Activated CD4-positive, alpha-beta T cell treated with anti-CD3 and anti-CD28 coated beads for 36 hours (primary cell): ENCODE measurements at regions not wholly inside any gene's neighbourhood (a gene's known extent, or its start where the extent isn't known, plus 50 kb on each side); places are given as distances from the start of the nearest gene placed in this dataset.

ENCODE experiments used
- ATAC-seq: fragments of 200-7000 bp; cut with Tn5 transposase; one replicate; pipeline ENCODE4 v1.10.0; 2021; ENCODE audit warnings: mild to moderate bottlenecking, moderate library complexity
- CTCF ChIA-PET: fragments of 350-600 bp; sonication (Branson Sonifier 250); formaldehyde crosslinking; loops from one replicate; lab custom pipeline; 2021; ENCODE audit warnings: antibody characterized with exemption; lab: Charles Lee
- POLR2A ChIA-PET: fragments of 350-600 bp; sonication (Branson Sonifier 250); formaldehyde crosslinking; loops from one replicate; lab custom pipeline; 2021; ENCODE audit warnings: antibody characterized with exemption, inconsistent platforms; lab: Charles Lee
- DNase-seq: peaks from one replicate; pipeline ENCODE4 v3.0.0-alpha.2; 2020
- H3K27ac Mint-ChIP-seq: one replicate; pipeline ENCODE4 v1.8.0; 2021; ENCODE audit warnings: mixed read lengths
- H3K27me3 Mint-ChIP-seq: one replicate; pipeline ENCODE4 v1.8.0; 2021; ENCODE audit warnings: mixed read lengths
- H3K36me3 Mint-ChIP-seq: one replicate; pipeline ENCODE4 v1.8.0; 2021; ENCODE audit warnings: low read depth, mixed read lengths
- H3K4me1 Mint-ChIP-seq: one replicate; pipeline ENCODE4 v1.8.0; 2021; ENCODE audit warnings: mixed read lengths
- H3K4me3 Mint-ChIP-seq: one replicate; pipeline ENCODE4 v1.8.0; 2021; ENCODE audit warnings: mild to moderate bottlenecking, moderate library complexity, mixed read lengths
- H3K9me3 Mint-ChIP-seq: one replicate; pipeline ENCODE4 v1.8.0; 2021; ENCODE audit warnings: low read depth, mixed read lengths
- intact Hi-C, 2 experiments: fragments of 100-400 bp; cut with DNase I in 1 of 2; cut with micrococcal nuclease in 1 of 2; formaldehyde crosslinking; loops; one replicate each; pipeline versions ENCODE4 v1.14.2 to v1.15.1; 2022 to 2024; cut with DNase I, micrococcal nuclease

DNA sequence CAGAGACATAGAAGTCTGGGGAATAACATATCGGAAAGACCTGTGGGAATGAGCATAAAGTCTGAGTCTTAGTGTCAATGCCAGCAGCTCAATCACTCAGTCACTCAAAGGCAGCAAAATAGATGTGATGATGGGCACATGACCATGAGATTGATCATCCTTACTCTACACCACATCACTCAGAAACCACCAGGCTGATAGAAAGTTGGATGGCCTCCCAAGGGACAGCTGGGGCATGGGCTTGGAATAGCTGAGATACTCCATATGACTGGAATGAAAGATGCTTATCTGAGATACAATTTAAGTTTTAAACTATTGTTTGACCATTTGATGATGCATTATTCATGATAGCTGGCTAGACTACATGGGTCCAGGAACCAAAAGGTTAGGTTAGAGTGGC is 80.9 kb upstream of the F13A1 start:
- Mint-ChIP-seq H3K4me1 (no peaks in the 10 kb centered on the region), H3K36me3 (no peaks in the 10 kb centered on the region), H3K27me3 (peaks cover 9% of the 10 kb centered on the region), H3K27ac (no peak overlapping the region), H3K9me3 (no peaks in the 10 kb centered on the region), H3K4me3 (no peak overlapping the region)
- ATAC-seq (no peak), DNase-seq (no peak)
- CTCF ChIA-PET: no interaction called here
- intact Hi-C loops: no loop called here
- POLR2A ChIA-PET: no interaction called here

GRCh38 chr6:6402006-6402405 is 81.5 kb upstream of the F13A1 start:
- POLR2A ChIA-PET: no interaction called here
- Mint-ChIP-seq H3K36me3 (no peaks in the 10 kb centered on the region), H3K9me3 (no peaks in the 10 kb centered on the region), H3K27ac (no peak overlapping the region), H3K4me3 (no peak overlapping the region), H3K4me1 (no peaks in the 10 kb centered on the region), H3K27me3 (peaks cover 6% of the 10 kb centered on the region)
- ATAC-seq (no peak), DNase-seq (no peak)
- intact Hi-C loops: no loop called here
- CTCF ChIA-PET: no interaction called here

DNA sequence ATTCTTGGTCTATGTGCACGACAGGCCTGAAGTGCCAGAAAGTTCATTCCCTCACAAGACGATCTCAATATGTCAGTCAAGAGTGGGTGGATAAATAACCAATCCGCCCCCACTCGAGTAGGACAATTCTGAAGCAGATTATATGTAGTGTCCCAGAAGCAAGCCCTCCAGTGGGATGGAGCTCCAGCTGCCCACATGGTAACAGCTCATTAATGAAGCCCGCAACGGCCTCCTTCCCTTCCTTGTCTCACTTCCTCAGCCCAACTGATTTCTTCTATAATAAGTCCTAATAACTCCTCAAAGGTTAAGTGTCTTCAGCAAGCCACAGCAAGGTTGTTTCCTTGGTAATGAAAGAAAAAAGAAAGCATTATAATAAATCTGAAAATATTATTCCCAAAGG is 82.1 kb upstream of the F13A1 start:
- Mint-ChIP-seq H3K4me1 (no peaks in the 10 kb centered on the region), H3K36me3 (no peaks in the 10 kb centered on the region), H3K9me3 (no peaks in the 10 kb centered on the region), H3K27ac (no peak overlapping the region), H3K27me3 (peaks cover 6% of the 10 kb centered on the region), H3K4me3 (no peak overlapping the region)
- intact Hi-C loops: no loop called here
- DNase-seq (no peak), ATAC-seq (no peak)
- POLR2A ChIA-PET: no interaction called here
- CTCF ChIA-PET: no interaction called here

- H3K27ac Mint-ChIP-seq: no peak overlapping the region
- no peaks in the 10 kb centered on the region for H3K9me3 Mint-ChIP-seq
- DNase-seq (no peak), ATAC-seq (no peak)
- H3K4me3 Mint-ChIP-seq: no peak overlapping the region
- no peaks in the 10 kb centered on the region for H3K36me3 Mint-ChIP-seq
- POLR2A ChIA-PET: no interaction called here
- CTCF ChIA-PET: no interaction called here
- intact Hi-C loops: no loop called here
- H3K4me1 Mint-ChIP-seq: no peaks in the 10 kb centered on the region
- H3K27me3 Mint-ChIP-seq: peaks cover 8% of the 10 kb centered on the region
Measured at GRCh38 chr6:6405031-6405430, 84.6 kb upstream of the F13A1 start.

- POLR2A ChIA-PET: no interaction called here
- no peak for DNase-seq
- H3K4me1 Mint-ChIP-seq: no peaks in the 10 kb centered on the region
- CTCF ChIA-PET: no interaction called here
- no peak overlapping the region for H3K27ac Mint-ChIP-seq
- H3K36me3 Mint-ChIP-seq: no peaks in the 10 kb centered on the region
- H3K9me3 Mint-ChIP-seq: no peaks in the 10 kb centered on the region
- no peak for ATAC-seq
- peaks cover 7% of the 10 kb centered on the region for H3K27me3 Mint-ChIP-seq
- intact Hi-C loops: no loop called here
- no peak overlapping the region for H3K4me3 Mint-ChIP-seq
Measured at GRCh38 chr6:6405997-6406714, 85.7 kb upstream of the F13A1 start.

GRCh38 chr6:6406715-6407070 is 86.2 kb upstream of the F13A1 start:
- intact Hi-C loops: no loop called here
- peaks cover 6% of the 10 kb centered on the region for H3K27me3 Mint-ChIP-seq
- no peaks in the 10 kb centered on the region for H3K4me1 Mint-ChIP-seq
- POLR2A ChIA-PET: no interaction called here
- DNase-seq: no peak
- H3K9me3 Mint-ChIP-seq: no peaks in the 10 kb centered on the region
- H3K27ac Mint-ChIP-seq: no peak overlapping the region
- no peaks in the 10 kb centered on the region for H3K36me3 Mint-ChIP-seq
- no peak for ATAC-seq
- CTCF ChIA-PET: no interaction called here
- no peak overlapping the region for H3K4me3 Mint-ChIP-seq

DNA sequence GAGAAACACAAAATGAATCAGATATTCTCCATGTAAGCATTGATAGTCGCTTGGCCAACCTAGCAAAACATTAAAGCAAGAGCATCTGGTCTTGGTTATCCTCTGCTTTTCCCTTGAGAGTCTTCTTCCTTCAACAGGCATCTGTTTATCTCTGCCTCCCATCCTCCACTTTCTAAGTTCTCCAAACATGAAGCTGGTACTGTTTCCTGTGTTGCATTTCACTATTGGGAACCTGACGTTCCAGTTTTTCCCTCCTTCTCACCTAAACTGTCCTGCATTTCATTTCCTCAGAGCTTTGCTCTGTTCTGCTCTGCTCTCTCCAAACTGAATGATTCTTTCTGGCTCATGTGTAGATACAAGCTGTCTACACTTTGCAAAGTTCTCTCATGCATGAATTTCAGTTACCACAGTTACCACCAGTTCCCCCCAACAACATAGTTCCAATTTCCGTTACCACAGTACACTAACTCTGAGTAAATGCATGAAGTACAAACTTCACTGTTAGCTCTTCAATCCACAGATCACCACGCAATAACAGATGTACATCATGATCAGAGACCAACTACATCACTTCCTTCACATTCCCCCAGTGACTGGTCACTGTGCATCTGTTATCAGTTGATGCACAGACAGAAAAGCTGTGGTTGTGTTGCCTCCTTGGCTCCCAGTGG is 86.7 kb upstream of the F13A1 start:
- H3K27me3 Mint-ChIP-seq: peaks cover 6% of the 10 kb centered on the region
- H3K9me3 Mint-ChIP-seq: no peaks in the 10 kb centered on the region
- H3K27ac Mint-ChIP-seq: no peak overlapping the region
- H3K36me3 Mint-ChIP-seq: no peaks in the 10 kb centered on the region
- H3K4me3 Mint-ChIP-seq: no peak overlapping the region
- POLR2A ChIA-PET: no interaction called here
- DNase-seq (no peak), ATAC-seq (no peak)
- no peaks in the 10 kb centered on the region for H3K4me1 Mint-ChIP-seq
- intact Hi-C loops: no loop called here
- CTCF ChIA-PET: no interaction called here

DNA sequence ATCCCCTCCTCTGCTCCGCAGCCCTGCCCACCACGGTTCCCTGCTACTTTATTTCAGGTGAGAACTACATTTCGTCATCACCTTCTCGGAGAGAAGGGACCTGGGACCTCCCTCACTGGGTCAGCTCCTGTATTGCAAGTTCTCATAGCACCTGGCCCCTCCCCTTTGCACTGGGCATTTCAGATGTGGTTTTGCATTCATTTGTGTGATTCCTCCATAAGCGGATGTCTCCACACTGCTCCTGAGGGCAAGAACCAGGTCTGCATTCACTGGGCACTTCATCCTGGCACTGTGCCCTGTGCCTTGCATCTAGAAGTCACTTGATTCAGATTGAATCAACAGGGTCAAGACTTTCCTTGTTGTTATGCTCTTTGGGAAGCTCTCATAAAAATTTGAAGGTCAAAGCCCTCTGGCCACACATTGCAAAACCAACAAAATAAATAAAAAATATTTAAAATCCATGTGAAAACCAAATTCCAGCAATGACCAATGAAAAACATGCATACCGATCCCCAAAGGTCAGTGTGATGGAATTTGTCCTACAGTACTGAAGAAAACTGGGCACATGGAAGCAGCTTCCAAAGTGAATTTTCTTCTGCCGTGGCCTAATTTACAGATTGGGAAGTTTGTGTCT is 89.1 kb upstream of the F13A1 start:
- Mint-ChIP-seq H3K4me3 (no peak overlapping the region), H3K27ac (no peak overlapping the region), H3K9me3 (no peaks in the 10 kb centered on the region), H3K36me3 (no peaks in the 10 kb centered on the region), H3K4me1 (no peaks in the 10 kb centered on the region), H3K27me3 (peaks cover 6% of the 10 kb centered on the region)
- POLR2A ChIA-PET: no interaction called here
- no peak for DNase-seq
- no peak for ATAC-seq
- CTCF ChIA-PET: interaction anchor here (1.0 kb wide), 1 partner anchor 60 kb away, joined by 3 read pairs; no protein-coding TSS in a partner anchor
- intact Hi-C loops: no loop called here

GRCh38 chr6:6411115-6411514 is 90.7 kb upstream of the F13A1 start:
- ChIA-PET CTCF (no interaction called here), POLR2A (no interaction called here)
- intact Hi-C loops: no loop called here
- Mint-ChIP-seq H3K4me1 (no peaks in the 10 kb centered on the region), H3K36me3 (no peaks in the 10 kb centered on the region), H3K27ac (no peak overlapping the region), H3K9me3 (no peaks in the 10 kb centered on the region), H3K27me3 (peaks cover 6% of the 10 kb centered on the region), H3K4me3 (no peak overlapping the region)
- no peak for ATAC-seq
- DNase-seq: no peak

DNA sequence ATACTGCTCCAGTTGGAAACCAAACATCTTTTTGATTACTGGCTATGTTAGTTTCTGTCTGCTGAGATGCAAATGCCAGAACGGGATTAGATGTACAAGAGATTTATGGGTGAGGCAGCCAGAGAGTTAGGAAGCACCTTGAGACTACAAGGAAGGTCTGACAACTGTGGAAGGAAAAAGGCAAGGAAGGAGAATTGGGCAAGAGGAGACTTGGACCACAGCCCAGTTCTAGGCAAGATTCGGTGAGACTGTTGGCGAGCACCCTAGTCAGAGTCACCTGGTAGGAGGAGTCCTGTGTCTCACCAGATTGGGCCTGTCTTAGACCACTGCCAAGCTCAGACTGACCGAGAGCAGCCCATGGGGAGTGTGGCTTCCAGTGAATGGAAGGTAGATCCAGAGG is 91.8 kb upstream of the F13A1 start:
- H3K4me1 Mint-ChIP-seq: no peaks in the 10 kb centered on the region
- ChIA-PET CTCF (no interaction called here), POLR2A (no interaction called here)
- ATAC-seq (no peak), DNase-seq (no peak)
- H3K27ac Mint-ChIP-seq: no peak overlapping the region
- H3K9me3 Mint-ChIP-seq: no peaks in the 10 kb centered on the region
- peaks cover 6% of the 10 kb centered on the region for H3K27me3 Mint-ChIP-seq
- H3K4me3 Mint-ChIP-seq: no peak overlapping the region
- no peaks in the 10 kb centered on the region for H3K36me3 Mint-ChIP-seq
- intact Hi-C loops: no loop called here

DNA sequence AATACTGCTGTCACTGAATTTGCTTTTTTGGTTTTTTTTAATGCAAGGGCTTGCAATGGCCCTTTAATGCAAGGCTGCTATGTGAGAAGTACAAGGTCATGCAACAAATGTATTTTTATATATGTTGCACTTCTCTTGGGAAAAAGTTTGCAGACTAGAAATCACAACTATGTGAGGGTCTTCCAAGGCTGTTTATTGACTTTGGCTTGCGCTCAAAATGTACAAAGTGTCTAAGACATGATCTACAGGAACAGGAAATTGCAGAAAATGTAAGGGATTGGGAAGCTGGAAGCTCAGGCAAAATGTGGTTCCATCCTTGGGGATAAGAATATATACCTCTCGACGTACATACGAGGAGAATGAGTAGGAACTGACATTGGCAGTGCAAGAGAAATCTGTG is 92.2 kb upstream of the F13A1 start:
- ATAC-seq: no peak
- Mint-ChIP-seq H3K9me3 (no peaks in the 10 kb centered on the region), H3K27ac (no peak overlapping the region), H3K4me3 (no peak overlapping the region), H3K36me3 (no peaks in the 10 kb centered on the region), H3K4me1 (no peaks in the 10 kb centered on the region), H3K27me3 (peaks cover 6% of the 10 kb centered on the region)
- no peak for DNase-seq
- POLR2A ChIA-PET: no interaction called here
- intact Hi-C loops: no loop called here
- CTCF ChIA-PET: no interaction called here

DNA sequence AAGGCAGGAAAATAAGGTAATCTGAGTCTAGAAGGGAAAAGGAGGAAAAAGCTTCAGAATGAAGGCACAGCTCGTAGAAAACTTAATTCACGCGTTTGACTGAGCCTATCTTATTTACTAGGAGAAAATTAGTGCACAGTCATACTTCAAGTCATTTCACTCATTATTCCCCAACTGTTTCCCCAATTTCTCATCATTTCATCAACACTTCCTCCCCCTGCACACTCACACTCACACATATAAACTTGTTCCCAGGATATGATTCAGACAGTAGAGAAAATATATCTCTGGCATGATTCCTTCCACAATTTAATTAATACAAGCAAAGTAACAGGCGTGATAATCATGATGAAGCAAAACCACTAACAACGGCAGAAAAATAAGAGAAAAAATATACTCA is 94.5 kb upstream of the F13A1 start:
- CTCF ChIA-PET: no interaction called here
- POLR2A ChIA-PET: no interaction called here
- Mint-ChIP-seq H3K27ac (no peak overlapping the region), H3K27me3 (no peaks in the 10 kb centered on the region), H3K4me1 (no peaks in the 10 kb centered on the region), H3K4me3 (no peak overlapping the region), H3K36me3 (no peaks in the 10 kb centered on the region), H3K9me3 (no peaks in the 10 kb centered on the region)
- intact Hi-C loops: no loop called here
- ATAC-seq: no peak
- DNase-seq: no peak
